ENCODE measurements at regions not wholly inside any gene's neighbourhood (a gene's known extent, or its start where the extent isn't known, plus 50 kb on each side); places are given as distances from the start of the nearest gene placed in this dataset.

- DNase-seq: no peak
Measured at GRCh38 chr13:108156749-108157148, 58.6 kb downstream of the LIG4 start.

GRCh38 chr13:108155185-108156106 lies 59.9 kb downstream of the LIG4 start:
- peak; percentile 12 for DNase-seq

- no peak for DNase-seq
Measured at GRCh38 chr13:108154421-108154858, 60.9 kb downstream of the LIG4 start.

DNA sequence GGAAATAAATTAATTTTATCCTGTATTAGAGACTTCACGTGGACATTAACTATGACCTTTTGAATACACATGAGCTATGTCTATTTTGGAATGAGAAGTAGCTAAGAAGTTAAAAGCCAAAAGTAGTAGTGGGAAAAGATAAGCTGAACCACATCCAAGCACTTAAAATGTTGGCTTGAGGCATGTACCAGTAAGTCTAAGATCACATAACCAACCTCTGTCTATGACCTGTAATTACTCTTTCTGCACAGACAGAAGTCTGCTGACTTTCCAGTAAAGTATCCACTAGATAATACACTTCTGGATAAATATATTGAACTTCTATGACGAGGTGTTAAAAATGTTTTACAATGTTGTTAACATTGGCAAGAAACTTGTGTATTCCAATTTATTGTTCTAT lies 68.7 kb downstream of the LIG4 start:
- no peak for DNase-seq

DNA sequence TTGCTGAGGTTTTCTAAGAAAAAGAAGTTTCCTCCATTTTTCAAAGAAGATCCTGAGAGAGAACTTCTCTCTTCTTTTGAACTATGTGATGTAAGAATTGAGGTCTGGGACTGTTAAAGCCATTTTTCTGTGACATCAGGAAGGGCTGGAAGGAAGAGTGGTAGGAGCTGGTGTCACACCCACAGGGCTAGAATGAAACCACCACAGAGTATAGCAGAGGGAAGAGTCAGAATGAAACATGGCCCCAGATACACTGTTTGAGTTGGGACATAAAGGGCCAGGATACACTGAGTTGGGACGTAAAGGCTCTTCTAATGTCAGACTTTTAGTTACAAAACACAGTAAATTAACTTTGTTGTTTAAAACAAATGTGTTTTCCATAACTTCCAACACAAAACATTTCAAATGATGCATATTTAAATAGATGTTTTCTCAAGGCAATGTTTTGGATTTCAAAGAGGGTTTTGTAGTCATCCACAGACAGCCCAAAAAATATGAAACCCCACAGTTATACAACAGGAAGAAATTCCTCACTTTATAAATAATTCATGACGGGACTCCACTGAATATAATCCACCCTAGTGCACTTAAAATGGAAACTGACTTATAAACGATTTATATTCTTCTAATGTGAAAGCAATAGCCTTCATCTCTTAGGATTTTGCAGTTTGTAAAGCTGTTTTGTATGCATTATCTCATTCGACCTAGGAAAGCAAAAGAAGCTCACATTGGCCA lies 72.5 kb downstream of the LIG4 start:
- DNase-seq: no peak

DNA sequence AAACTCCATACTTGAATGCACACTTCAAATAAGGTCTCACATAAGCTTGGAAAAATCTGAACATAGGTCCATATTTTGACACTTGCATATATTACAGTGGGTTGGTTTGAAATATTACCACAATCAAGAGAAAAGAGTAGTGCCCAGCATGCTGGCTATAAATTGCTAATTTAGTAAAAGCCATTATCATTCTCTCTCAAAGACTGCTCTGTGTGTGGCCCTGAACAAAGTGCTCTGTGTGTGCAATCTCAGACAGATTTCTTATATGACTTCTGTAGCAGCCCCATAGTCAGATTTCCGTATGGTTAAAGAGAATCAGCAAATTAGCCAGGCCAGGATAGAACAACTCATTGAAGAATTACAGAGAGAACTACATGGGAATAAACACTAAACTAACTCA lies 78.2 kb downstream of the LIG4 start:
- DNase-seq: no peak

DNA sequence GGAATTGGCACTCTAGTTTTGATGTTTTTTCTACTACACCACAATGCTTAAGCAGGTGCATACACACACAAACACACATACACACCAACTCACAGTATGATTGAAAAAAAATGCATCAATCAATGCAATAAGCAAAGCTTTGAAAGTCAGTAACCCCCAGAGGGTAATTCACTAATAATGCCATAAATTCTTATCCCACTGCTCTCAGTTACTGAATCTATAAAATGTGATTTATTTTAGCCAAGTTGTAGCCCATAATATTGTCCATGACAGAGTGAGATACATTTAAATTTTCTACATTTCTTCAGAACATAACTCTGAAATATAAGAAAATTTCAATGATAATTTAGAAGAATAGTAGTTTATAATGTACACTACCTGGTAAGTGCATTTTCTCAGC lies 87.9 kb downstream of the LIG4 start:
- no peak for DNase-seq

- no peak for DNase-seq
Measured at GRCh38 chr13:108126056-108126455, 89.3 kb downstream of the LIG4 start.

DNA sequence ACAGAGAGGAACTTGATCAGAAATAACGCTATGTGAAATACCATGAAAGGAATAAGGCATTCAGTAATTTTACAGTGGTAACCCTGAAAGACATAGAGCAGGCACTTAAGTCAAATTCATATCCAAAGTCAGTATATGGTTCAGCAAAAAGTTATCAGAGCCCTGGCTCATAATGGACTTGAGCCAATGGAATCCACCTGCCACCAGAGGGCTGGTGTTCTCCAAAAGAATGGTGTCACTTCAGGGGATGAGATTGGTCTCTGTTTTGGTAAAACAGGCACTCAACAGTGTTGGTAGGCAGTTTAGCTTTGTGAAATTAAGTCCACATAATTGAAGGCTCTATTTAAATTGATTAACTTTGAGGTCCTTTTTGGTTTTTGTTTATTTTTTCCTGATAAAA lies 93.9 kb downstream of the LIG4 start:
- DNase-seq: no peak

DNA sequence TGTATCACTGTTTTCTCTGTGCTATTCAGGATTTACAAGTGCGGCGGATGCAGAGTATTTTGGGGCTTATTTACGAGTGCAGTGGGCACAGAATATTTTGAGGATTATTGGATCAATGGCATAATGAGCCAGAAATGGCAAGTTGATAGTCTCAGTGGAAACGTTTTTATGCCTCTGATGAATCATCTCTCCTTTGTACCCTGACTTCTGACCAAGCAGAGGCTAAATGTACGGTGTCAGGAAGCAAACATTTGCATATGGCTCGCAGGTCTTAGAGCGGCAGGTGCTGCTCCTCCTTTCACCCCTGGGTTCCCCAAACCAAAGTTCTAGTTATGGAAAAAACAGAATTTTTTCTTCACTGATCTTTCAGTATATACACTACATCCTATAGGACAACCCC lies 94.5 kb downstream of the LIG4 start:
- DNase-seq: no peak

DNA sequence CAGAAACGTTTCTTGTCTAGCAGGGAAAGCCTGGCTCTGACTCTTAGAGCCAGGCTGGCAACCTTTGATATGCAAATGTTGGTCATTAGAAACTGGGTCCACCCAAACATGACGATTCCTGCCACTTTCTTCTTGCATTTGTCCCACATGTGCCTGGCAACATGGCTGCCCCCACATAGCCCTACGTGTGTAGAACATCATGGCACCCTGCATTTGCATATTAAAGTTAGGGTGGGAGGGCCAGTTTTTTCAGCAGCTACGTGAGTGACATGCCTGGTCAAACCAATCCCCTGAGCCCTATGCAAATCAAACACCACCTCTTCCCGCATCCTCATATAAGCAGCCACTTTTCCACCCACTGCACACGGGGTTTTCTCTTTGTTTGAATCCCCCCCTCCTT lies 95.0 kb downstream of the LIG4 start:
- no peak for DNase-seq

GRCh38 chr13:108115738-108116137 lies 99.6 kb downstream of the LIG4 start:
- no peak for DNase-seq

DNA sequence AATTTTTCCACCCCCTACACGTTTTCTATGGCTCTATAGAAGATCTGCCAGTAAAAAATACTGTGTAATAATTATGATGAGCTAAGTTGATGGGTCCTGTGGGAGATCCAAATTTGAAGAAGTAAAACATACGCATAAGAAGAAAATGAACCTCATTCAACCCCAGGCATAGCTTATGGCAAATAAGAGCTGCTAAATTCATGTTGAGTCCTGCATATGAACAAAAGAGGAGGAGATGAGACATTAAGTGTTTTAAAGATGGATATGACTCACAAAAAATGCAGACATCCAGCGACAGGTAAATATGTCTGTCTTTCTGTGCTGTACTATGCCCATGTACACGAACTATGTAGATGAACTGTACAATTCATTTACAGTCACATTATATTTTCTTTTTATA lies 101.9 kb downstream of the LIG4 start:
- no peak for DNase-seq

DNA sequence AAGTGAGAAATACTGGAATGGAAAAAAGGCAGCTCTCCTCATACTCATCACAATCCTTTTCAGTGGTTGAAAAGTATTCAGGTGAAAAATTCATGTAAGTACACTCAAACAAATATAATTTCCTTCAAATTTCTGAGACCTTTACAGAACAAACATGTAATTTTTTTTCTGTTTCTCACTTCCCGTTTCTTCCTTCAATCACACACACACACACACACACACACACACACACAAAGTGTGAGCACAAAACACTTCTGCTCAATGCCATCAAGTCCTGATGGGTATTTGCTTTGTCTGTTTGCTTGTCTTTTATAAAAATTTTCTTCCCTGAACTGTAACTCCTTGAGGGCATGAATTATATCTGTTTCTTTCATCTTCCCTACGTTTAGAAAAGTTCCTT lies 110.6 kb downstream of the LIG4 start:
- DNase-seq: peak; percentile 30

DNA sequence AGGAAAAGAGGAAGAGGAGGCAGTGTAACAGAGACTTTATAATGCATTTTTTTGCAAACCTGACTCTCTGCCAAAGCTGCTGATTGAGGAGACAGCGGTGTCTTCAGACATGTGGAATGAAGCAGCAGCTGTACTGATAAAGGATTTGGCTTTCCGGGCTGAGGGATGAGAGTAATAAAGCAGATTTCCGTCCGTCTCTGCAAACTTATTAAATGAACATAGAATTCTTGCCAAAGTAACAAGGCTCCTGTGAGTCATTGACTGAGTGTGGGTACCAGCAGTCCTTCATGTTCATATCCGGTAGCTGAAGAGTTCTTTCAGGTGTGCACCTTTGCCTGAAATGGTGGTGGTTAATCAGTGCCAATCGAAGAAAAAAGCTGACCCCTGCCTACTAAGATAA lies 112.6 kb downstream of the LIG4 start:
- no peak for DNase-seq

DNA sequence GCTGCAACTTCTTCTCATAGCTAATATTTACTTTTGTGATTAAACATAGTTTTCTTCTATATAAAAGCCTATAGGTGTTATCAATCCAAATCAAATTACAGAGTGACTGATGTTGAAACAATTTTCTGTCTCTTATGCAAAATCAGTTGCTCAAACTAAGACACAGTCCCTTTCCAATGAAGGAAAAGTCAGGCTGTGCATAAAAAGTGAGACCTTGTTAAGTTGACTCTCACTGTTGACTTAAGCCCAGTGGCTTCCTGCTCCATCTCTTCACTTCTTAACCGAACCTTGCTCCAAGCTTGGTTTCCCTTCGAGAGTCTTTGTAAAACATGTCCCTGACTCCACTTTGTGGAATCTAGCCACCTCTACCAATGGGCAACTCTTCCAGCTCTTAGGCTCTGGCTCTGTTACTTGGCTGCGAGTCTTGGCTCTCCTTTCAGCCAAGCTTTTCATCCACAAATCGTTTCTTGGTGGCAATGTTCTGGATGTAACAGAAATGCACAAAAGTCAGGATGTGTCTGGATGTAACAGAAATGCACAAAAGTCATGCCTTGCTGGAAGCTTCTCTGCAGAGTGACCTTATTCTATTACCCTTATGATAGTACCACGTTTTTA lies 118.9 kb downstream of the LIG4 start:
- no peak for DNase-seq

DNA sequence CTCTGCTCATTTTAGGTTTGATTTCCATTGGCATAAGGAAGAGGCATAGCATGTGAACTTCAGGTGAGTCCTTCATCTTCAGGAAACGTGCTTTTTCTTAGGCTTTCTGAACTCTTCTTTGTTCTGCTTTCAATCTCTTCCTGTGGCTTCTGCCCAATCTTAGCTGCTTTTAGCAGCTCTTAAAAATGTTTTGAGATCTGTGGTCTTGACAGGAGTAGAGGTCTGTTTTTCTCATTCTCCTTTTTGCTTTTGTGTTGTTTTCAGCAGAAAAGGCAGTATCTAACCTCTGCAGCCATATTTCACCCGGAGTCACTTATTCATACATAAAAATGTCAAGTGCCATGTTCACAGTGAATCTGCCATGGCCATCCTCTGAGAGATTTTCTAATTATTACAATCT lies 120.3 kb downstream of the LIG4 start:
- DNase-seq: no peak

DNA sequence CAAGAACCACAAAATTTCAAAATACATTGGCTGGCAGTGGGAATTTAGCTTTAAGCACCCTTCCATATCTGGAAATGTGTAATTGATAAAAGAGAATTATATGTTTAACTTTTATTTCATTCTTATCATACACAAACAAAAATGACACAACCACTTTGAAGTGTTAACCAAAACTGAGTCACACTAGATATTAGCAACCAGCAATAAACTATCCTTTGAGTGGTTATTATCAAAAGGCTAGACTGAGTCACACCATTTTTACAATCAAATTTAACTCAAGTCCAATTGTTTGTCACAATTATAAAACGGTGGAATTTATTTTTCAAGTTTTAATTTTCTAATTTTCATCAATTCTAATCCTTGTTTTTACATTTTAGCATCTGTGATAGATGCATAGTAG lies 121.7 kb downstream of the LIG4 start:
- no peak for DNase-seq

DNA sequence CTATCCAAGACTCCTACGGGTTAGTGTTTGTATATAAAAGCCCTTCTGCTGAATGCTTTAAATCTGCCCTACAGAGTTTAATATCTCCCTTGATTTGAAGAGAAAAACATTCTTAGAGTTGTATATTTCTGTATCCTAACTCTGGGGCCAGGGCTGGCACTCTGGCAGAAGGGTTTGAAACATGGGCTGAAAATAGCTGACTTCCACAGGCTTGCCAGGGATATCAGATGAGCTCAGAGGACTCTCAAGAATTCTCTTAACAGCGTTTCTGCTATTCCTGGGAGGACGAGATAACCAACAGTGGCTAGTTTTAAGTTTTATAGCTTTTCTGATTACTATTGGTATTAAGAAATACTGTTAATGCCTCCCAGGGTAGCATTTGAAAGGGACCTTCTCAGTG lies 127.5 kb downstream of the LIG4 start:
- no peak for DNase-seq

GRCh38 chr13:108086678-108087077 lies 128.7 kb downstream of the LIG4 start:
- DNase-seq: peak; percentile 0

DNA sequence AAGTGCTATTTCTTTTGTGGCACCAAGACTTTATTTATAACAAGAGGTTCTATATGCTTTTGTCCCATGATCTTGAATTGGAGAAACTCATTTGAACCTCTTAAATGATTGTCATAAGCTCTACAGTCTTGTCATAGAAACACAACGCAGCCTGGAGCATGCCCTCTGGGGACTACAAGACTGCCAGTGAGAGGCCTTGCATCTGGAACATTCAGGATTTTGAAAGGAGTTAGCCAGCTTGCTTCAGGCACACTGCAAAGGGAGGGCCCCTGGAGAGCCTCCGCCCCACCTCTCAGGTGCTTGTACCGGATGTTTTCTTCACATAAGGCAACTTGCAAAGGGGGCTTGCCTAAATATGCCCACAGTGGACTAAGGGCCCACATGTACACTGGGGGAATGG lies 130.5 kb downstream of the LIG4 start:
- DNase-seq: no peak

DNA sequence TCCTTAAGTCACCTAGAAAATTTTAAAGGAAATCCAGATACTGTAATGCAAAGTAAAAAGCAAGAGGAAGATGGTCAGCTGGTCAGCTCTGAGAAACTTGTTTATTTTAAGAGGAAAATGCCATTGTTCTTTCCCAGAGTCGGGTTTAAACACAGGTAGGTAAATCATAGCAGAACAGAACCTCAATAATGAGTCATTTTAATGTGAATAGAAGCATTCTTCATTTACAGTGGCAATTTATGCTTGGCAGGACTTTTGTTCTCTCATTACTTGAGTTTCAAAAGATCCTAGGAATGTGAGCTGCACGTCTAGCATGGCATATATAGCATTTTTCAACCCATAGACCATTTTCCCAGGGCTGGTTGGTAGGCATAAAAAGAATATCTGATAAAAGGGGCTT lies 132.3 kb downstream of the LIG4 start:
- DNase-seq: no peak

DNA sequence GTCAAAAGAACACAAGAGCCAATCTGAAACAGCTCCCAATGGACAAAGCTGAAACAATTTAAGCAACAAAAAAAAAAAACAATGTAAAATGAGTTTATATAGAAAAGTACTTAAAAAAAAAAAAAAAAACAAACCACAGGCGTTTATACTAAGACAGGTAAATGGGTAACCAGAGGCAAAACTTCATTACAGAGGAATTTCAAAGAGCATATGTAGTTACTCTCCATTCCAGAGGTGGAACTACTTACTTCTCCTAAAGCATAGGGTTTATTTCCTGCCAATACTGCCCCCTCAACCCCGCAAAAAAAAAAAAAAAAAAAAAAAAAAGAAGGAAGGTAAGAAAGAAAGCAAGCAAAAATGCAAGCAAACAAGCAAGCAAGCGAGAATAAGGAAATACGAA lies 132.9 kb downstream of the LIG4 start:
- no peak for DNase-seq

DNA sequence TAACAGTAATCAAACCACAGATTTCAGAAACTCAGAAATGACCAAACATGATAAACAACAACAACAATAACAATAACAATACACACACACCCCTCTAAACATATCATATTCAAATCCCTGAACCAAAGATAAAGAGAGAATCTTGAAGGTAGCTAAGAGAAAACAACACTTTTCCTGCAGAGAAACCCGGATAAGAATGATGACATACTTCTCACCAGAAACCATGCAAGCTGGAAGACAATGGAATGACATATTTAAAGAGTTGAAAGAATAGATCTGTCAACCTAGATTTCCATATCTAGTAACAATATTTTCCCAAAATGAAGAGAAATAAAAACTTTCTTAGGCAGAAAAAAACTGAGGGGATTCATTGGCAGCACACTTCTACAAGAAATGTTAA lies 138.1 kb downstream of the LIG4 start:
- no peak for DNase-seq

All from MV-4-11 (cell line).